GM12878 (cell line): ENCODE measurements at regions not wholly inside any gene's neighbourhood (a gene's known extent, or its start where the extent isn't known, plus 50 kb on each side); places are given as distances from the start of the nearest gene placed in this dataset.

Experiments
- ATAC-seq: fragments of 200-7000 bp; cut with Tn5 transposase; 3 replicates; pipeline ENCODE4 v1.9.1; 2020; ENCODE audit warnings: mild to moderate bottlenecking, moderate library complexity
- BruUV-seq: library from RNA; stranded (reverse); fragments of 400-500 nt; replicated peaks from 2 replicates; lab custom pipeline; 2021; lab: Mats Ljungman, UMichigan
- CTCF ChIA-PET: fragments of 300-600 bp; sonication (Branson Sonifier 250); formaldehyde crosslinking; extraction: SDS; loops from one replicate; lab custom pipeline; 2021; ENCODE audit warnings: inconsistent platforms; lab: Yijun Ruan, JAX
- POLR2A ChIA-PET: fragments of 350-600 bp; formaldehyde crosslinking; extraction: SDS; loops from one replicate; lab custom pipeline; 2021; ENCODE audit warnings: inconsistent platforms; lab: Charles Lee
- RAD21 ChIA-PET: fragments of 300-600 bp; sonication (Branson Sonifier 250); formaldehyde crosslinking; loops from one replicate; lab custom pipeline; 2023; ENCODE audit warnings: antibody characterized with exemption; ENCODE audit not compliant: unreplicated experiment; lab: Charles Lee
- SMC1A ChIA-PET: fragments of 300-600 bp; sonication (Branson Sonifier 250); formaldehyde crosslinking; loops from one replicate; lab custom pipeline; 2023; ENCODE audit not compliant: unreplicated experiment, uncharacterized antibody; lab: Charles Lee
- DNase-seq: peaks from one replicate; pipeline ENCODE4 v3.0.0-alpha.2; 2011; ENCODE audit warnings: low read depth, low spot score
- FAIRE-seq: peaks from 3 replicates; lab custom pipeline; 2011; peaks lifted over from hg19 to GRCh38; lab: Jason Lieb, UNC
- H2AFZ ChIP-seq: 2 replicates; pipeline ENCODE4 v1.6.0; 2011; ENCODE audit warnings: low read depth, low read length, control low read depth; ENCODE audit not compliant: control insufficient read depth
- H3K27ac ChIP-seq: 2 replicates; pipeline ENCODE4 v1.5.1; 2011; ENCODE audit warnings: control low read depth; ENCODE audit not compliant: control insufficient read depth, insufficient read depth
- H3K27me3 ChIP-seq, 2 experiments: replicated peaks in 1 of 2; 2 replicates each; pipeline versions ENCODE4 v1.6.0 to v1.6.1; 2011; ENCODE audit warnings: low read length in 1 of 2; ENCODE audit not compliant: control insufficient read depth in 2 of 2, insufficient read depth in 2 of 2
- H3K36me3 ChIP-seq, 2 experiments: 2 replicates each; pipeline ENCODE4 v1.5.1; 2011; ENCODE audit warnings: low read length in 1 of 2; ENCODE audit not compliant: control insufficient read depth in 2 of 2, insufficient read depth in 2 of 2
- H3K4me1 ChIP-seq: 2 replicates; pipeline ENCODE4 v1.6.1; 2011; ENCODE audit warnings: mild to moderate bottlenecking, low read length, moderate library complexity, mixed read lengths; ENCODE audit not compliant: control insufficient read depth, insufficient read depth
- H3K4me2 ChIP-seq: 2 replicates; pipeline ENCODE4 v1.6.0; 2011; ENCODE audit warnings: control low read depth; ENCODE audit not compliant: control insufficient read depth, insufficient read depth
- H3K4me3 ChIP-seq: fragments of 200-600 bp; sonication (generic); 2 replicates; pipeline ENCODE4 v1.5.1; 2016
- H3K79me2 ChIP-seq: 2 replicates; pipeline ENCODE4 v1.6.0; 2011; ENCODE audit warnings: low read length; ENCODE audit not compliant: control insufficient read depth, insufficient read depth
- H3K9ac ChIP-seq: 2 replicates; pipeline ENCODE4 v1.8.0; 2011; ENCODE audit warnings: low read length, control low read depth, mixed read lengths; ENCODE audit not compliant: control insufficient read depth, insufficient read depth
- H3K9me3 ChIP-seq: replicated peaks from 3 replicates; pipeline ENCODE4 v1.5.1; 2011; ENCODE audit warnings: mild to moderate bottlenecking, low read length; ENCODE audit not compliant: control insufficient read depth, insufficient read depth
- H4K20me1 ChIP-seq: 2 replicates; pipeline ENCODE4 v1.6.0; 2011; ENCODE audit not compliant: control insufficient read depth, insufficient read depth
- ATF2 ChIP-seq: IDR thresholded peaks from 2 replicates; pipeline ENCODE4 v1.6.1; 2012; ENCODE audit warnings: low read length, inconsistent platforms
- EED ChIP-seq: sonication (generic); IDR thresholded peaks from 2 replicates; pipeline ENCODE4 v1.6.1; 2016; ENCODE audit warnings: antibody characterized with exemption, low read depth
- GATAD2B ChIP-seq: fragments of 450-650 bp; conservative IDR thresholded peaks from 2 replicates; pipeline ENCODE4 v1.6.1; 2017; ENCODE audit warnings: low read depth, mild to moderate bottlenecking, moderate library complexity
- IRF5 ChIP-seq: fragments of 450-650 bp; IDR thresholded peaks from 2 replicates; pipeline ENCODE4 v1.6.1; 2017; ENCODE audit warnings: borderline replicate concordance
- KDM1A ChIP-seq: fragments of 200-600 bp; sonication (generic); IDR thresholded peaks from 2 replicates; pipeline ENCODE4 v1.6.1; 2016; ENCODE audit warnings: borderline replicate concordance
- NFYB ChIP-seq: IDR thresholded peaks from 2 replicates; pipeline ENCODE4 v1.6.1; 2011; ENCODE audit warnings: low read depth, mild to moderate bottlenecking, low read length, improper control_type of control experiment, moderate library complexity; ENCODE audit not compliant: insufficient read depth
- NRF1 ChIP-seq: conservative IDR thresholded peaks from 2 replicates; pipeline ENCODE4 v1.6.1; 2011; ENCODE audit warnings: mild to moderate bottlenecking, low read depth, low read length, improper control_type of control experiment
- SIN3A ChIP-seq: IDR thresholded peaks from 2 replicates; pipeline ENCODE4 v1.6.1; 2012; ENCODE audit warnings: low read depth, low read length, improper control_type of control experiment
- SIX5 ChIP-seq: IDR thresholded peaks from 2 replicates; pipeline ENCODE4 v1.6.1; 2011; ENCODE audit warnings: mild to moderate bottlenecking, low read depth, low read length, moderate library complexity; ENCODE audit not compliant: severe bottlenecking
- TCF7 ChIP-seq: IDR thresholded peaks from 2 replicates; pipeline ENCODE4 v1.6.1; 2014; ENCODE audit warnings: antibody characterized with exemption, borderline replicate concordance
- ZNF207 ChIP-seq: fragments of 450-650 bp; IDR thresholded peaks from 2 replicates; pipeline ENCODE4 v1.6.1; 2014; ENCODE audit warnings: antibody characterized with exemption, mild to moderate bottlenecking, borderline replicate concordance
- ZNF622 ChIP-seq: fragments of 450-650 bp; IDR thresholded peaks from 2 replicates; pipeline ENCODE4 v1.6.1; 2017; ENCODE audit warnings: mild to moderate bottlenecking, inconsistent platforms
- WGBS: methylation state at CpG from one replicate; pipeline ENCODE4 v1.1.6; 2016; ENCODE audit warnings: low lambda C conversion rate; ENCODE audit not compliant: insufficient replicate concordance, insufficient coverage; ENCODE audit errors: missing lambda C conversion rate; 5-methylcytosine and 5-hydroxymethylcytosine counted together
- in situ Hi-C: fragments of 300-500 bp; cut with MboI; formaldehyde crosslinking; loops from 9 replicates; pipeline ENCODE4 v1.14.3; 2018; ENCODE audit warnings: mixed read lengths
- intact Hi-C: fragments of 100-400 bp; cut with micrococcal nuclease; formaldehyde crosslinking; loops from one replicate; pipeline ENCODE4 v1.14.2; 2022; ENCODE audit not compliant: unreplicated experiment

- ATAC-seq = no peak
- no peak overlapping the region for H3K9ac ChIP-seq
- ChIA-PET POLR2A (interaction anchor here (0.7 kb wide), 1 partner anchor 15 kb away, joined by 3 read pairs; no protein-coding TSS in a partner anchor), SMC1A (no interaction called here), RAD21 (no interaction called here), CTCF (no interaction called here)
- intact Hi-C loops (no loop called here), in situ Hi-C loops (no loop called here)
- WGBS = 20% methylated on average over 2 of the region's 2 CpGs
- H3K9me3 ChIP-seq = no peaks in the 10 kb centered on the region
- no peak for DNase-seq
- BruUV-seq = no TSS peak
- FAIRE-seq = no peak
- no peaks in the 10 kb centered on the region for H3K36me3 ChIP-seq
- no peaks in the 10 kb centered on the region for H3K27me3 ChIP-seq
- H4K20me1 ChIP-seq = no peaks in the 10 kb centered on the region
- H3K4me1 ChIP-seq = no peaks in the 10 kb centered on the region
- H3K4me3 ChIP-seq = no peak overlapping the region
- no peak overlapping the region for H3K27ac ChIP-seq
- H2AFZ ChIP-seq = no peak overlapping the region
- no peaks in the 10 kb centered on the region for H3K79me2 ChIP-seq
- no peak overlapping the region for H3K4me2 ChIP-seq
- TF ChIP-seq SIX5 (no peak), ZNF207 (no peak), ZNF622 (no peak), KDM1A (no peak), SIN3A (no peak), ATF2 (no peak), TCF7 (no peak), NFYB (no peak), NRF1 (no peak), EED (no peak), IRF5 (no peak), GATAD2B (no peak)
These were observed 100.6 kb upstream of the LOC128125822 start for GRCh38 chr6:63471654-63472053.
